ENCODE measurements at regions not wholly inside any gene's neighbourhood (a gene's known extent, or its start where the extent isn't known, plus 50 kb on each side); places are given as distances from the start of the nearest gene placed in this dataset.

DNA sequence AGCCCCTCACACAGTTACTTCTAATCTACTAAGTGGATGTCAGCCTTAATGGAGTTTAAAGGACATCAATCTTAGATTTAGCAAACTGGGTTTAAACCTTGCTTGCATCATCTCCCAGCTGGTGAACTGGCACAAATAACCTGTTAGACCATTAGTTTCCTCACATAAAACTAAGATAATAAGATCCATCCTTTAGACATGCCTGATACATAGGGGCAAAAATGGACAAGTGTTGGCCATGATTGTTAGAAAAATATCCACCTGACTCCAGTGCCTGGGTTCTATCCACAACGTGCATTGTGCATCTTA lies 439.1 kb downstream of the TNS3 start:
- TF ChIP-seq, protein P1, sequence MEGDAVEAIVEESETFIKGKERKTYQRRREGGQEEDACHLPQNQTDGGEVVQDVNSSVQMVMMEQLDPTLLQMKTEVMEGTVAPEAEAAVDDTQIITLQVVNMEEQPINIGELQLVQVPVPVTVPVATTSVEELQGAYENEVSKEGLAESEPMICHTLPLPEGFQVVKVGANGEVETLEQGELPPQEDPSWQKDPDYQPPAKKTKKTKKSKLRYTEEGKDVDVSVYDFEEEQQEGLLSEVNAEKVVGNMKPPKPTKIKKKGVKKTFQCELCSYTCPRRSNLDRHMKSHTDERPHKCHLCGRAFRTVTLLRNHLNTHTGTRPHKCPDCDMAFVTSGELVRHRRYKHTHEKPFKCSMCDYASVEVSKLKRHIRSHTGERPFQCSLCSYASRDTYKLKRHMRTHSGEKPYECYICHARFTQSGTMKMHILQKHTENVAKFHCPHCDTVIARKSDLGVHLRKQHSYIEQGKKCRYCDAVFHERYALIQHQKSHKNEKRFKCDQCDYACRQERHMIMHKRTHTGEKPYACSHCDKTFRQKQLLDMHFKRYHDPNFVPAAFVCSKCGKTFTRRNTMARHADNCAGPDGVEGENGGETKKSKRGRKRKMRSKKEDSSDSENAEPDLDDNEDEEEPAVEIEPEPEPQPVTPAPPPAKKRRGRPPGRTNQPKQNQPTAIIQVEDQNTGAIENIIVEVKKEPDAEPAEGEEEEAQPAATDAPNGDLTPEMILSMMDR (IDR thresholded peaks at IDR 0.05; ENCODE audit: insufficient read depth, low read depth, low read length): no peak
- no peak for TF ChIP-seq EZH2 (IDR thresholded peaks at IDR 0.05; ENCODE audit: insufficient read depth, low read length)
- Histone ChIP-seq H2AFZ (ENCODE audit: low read depth, low read length) (no peak overlapping the region), H3K4me3 (ENCODE audit: insufficient read depth, low read depth, low read length) (no peak overlapping the region), H3K79me2 (ENCODE audit: insufficient read depth, low read length) (no peaks in the 10 kb centered on the region), H3K36me3 (ENCODE audit: insufficient read depth, low read length) (no peaks in the 10 kb centered on the region), H3K4me2 (ENCODE audit: low read length) (no peak overlapping the region), H3K27ac (ENCODE audit: low read depth, low read length) (no peak overlapping the region), H3K9ac (ENCODE audit: low read length) (no peak overlapping the region), H4K20me1 (ENCODE audit: insufficient read depth, low read length) (no peaks in the 10 kb centered on the region), H3K4me1 (ENCODE audit: insufficient read depth, low read length) (no peaks in the 10 kb centered on the region), H3K9me3 (ENCODE audit: insufficient read depth, low read depth, low read length) (no peaks in the 10 kb centered on the region), H3K27me3 (ENCODE audit: insufficient read depth, low read length) (no peaks in the 10 kb centered on the region)
- H3K36me3 Mint-ChIP-seq (ENCODE audit: low read depth, unreplicated experiment): no peaks in the 10 kb centered on the region
- H3K4me3 Mint-ChIP-seq (ENCODE audit: unreplicated experiment): no peak overlapping the region
- no peak overlapping the region for H3K27ac Mint-ChIP-seq (ENCODE audit: unreplicated experiment)
- FAIRE-seq (peak; percentile 5), DNase-seq (ENCODE audit: low read depth) (no peak)
- H3K9me3 Mint-ChIP-seq (ENCODE audit: unreplicated experiment): peaks cover 1% of the 10 kb centered on the region
- no peaks in the 10 kb centered on the region for H3K27me3 Mint-ChIP-seq (ENCODE audit: low read depth, unreplicated experiment)
- peaks cover 9% of the 10 kb centered on the region for H3K4me1 Mint-ChIP-seq (ENCODE audit: low read depth, unreplicated experiment)

DNA sequence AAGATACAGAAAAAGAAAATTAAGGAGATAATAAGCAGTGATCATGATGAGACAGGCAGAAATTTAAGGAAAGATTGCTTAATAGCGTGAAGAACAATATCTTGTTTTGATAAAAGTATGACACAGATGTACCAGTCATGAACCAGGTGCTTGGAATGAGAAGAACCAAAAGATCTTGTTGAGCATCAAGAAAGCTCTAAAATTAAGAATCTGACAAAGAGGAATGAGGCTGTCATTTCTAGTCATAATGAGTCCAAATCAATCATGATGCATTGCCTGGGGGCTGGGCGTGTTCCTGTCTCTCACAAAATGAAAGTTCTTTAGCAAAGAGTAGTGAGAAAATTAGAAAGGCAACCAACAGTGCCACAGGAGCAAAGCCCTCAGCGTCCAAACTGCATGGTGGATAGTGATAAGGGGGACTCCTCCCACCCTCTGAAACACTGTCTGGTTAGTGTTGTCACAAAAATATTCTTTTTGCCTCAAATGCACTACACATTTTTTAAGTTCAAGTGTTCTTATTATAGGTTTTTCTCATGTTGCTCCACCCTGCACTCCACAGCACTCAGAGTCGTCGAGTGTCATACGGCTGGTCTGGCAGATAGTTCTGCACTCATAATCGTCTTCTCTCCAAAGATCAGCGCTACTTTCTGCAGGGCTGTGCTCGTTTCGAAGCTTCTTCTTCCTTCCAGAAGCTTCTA lies 439.6 kb downstream of the TNS3 start:
- no peak overlapping the region for H2AFZ ChIP-seq (ENCODE audit: low read depth, low read length)
- Mint-ChIP-seq H3K27me3 (ENCODE audit: low read depth, unreplicated experiment) (no peaks in the 10 kb centered on the region), H3K9me3 (ENCODE audit: unreplicated experiment) (peaks cover 1% of the 10 kb centered on the region), H3K4me1 (ENCODE audit: low read depth, unreplicated experiment) (peaks cover 9% of the 10 kb centered on the region), H3K27ac (ENCODE audit: unreplicated experiment) (no peak overlapping the region), H3K4me3 (ENCODE audit: unreplicated experiment) (no peak overlapping the region), H3K36me3 (ENCODE audit: low read depth, unreplicated experiment) (no peaks in the 10 kb centered on the region)
- TF ChIP-seq, protein P1 (IDR thresholded peaks at IDR 0.05; ENCODE audit: insufficient read depth, low read depth, low read length): no peak
- no peak for TF ChIP-seq EZH2 (IDR thresholded peaks at IDR 0.05; ENCODE audit: insufficient read depth, low read length)
- no peak overlapping the region for H3K4me2 ChIP-seq (ENCODE audit: low read length)
- no peak for DNase-seq (ENCODE audit: low read depth)
- H3K4me3 ChIP-seq (ENCODE audit: insufficient read depth, low read depth, low read length): no peak overlapping the region
- H3K9me3 ChIP-seq (ENCODE audit: insufficient read depth, low read depth, low read length): no peaks in the 10 kb centered on the region
- no peaks in the 10 kb centered on the region for H3K79me2 ChIP-seq (ENCODE audit: insufficient read depth, low read length)
- no peaks in the 10 kb centered on the region for H4K20me1 ChIP-seq (ENCODE audit: insufficient read depth, low read length)
- no peak for FAIRE-seq
- no peaks in the 10 kb centered on the region for H3K4me1 ChIP-seq (ENCODE audit: insufficient read depth, low read length)
- no peaks in the 10 kb centered on the region for H3K36me3 ChIP-seq (ENCODE audit: insufficient read depth, low read length)
- H3K9ac ChIP-seq (ENCODE audit: low read length): no peak overlapping the region
- no peaks in the 10 kb centered on the region for H3K27me3 ChIP-seq (ENCODE audit: insufficient read depth, low read length)
- no peak overlapping the region for H3K27ac ChIP-seq (ENCODE audit: low read depth, low read length)

DNA sequence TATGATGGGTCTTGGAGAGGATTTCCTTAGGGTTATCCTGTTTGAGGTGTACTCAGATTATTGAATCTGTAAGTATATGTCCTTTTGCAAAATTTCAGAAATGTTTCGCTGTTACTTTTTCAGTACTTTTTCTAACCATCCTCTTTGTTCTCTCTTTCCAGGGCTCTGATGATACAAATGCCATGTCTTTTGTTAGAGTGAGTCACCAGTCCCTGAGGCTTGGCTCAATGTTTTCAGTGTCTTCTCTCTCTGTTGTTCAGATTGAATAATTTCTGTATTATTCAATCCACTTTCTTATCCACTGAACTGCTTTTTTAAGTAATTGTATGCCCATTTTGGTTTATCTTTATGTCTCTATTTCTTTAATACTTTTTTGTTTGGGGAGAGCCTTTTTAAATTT lies 449.4 kb downstream of the TNS3 start:
- H3K4me3 ChIP-seq (ENCODE audit: insufficient read depth, low read depth, low read length): no peak overlapping the region
- H3K4me1 ChIP-seq (ENCODE audit: insufficient read depth, low read length): no peaks in the 10 kb centered on the region
- H2AFZ ChIP-seq (ENCODE audit: low read depth, low read length): no peak overlapping the region
- H3K36me3 Mint-ChIP-seq (ENCODE audit: low read depth, unreplicated experiment): no peaks in the 10 kb centered on the region
- DNase-seq (ENCODE audit: low read depth): peak; percentile 22
- no peaks in the 10 kb centered on the region for H3K9me3 Mint-ChIP-seq (ENCODE audit: unreplicated experiment)
- no peaks in the 10 kb centered on the region for H3K27me3 ChIP-seq (ENCODE audit: insufficient read depth, low read length)
- no peaks in the 10 kb centered on the region for H3K9me3 ChIP-seq (ENCODE audit: insufficient read depth, low read depth, low read length)
- H3K9ac ChIP-seq (ENCODE audit: low read length): no peak overlapping the region
- H3K79me2 ChIP-seq (ENCODE audit: insufficient read depth, low read length): no peaks in the 10 kb centered on the region
- H3K4me1 Mint-ChIP-seq (ENCODE audit: low read depth, unreplicated experiment): peaks cover 7% of the 10 kb centered on the region
- H3K36me3 ChIP-seq (ENCODE audit: insufficient read depth, low read length): no peaks in the 10 kb centered on the region
- TF ChIP-seq, protein P1 (IDR thresholded peaks at IDR 0.05; ENCODE audit: insufficient read depth, low read depth, low read length): no peak
- no peak for TF ChIP-seq EZH2 (IDR thresholded peaks at IDR 0.05; ENCODE audit: insufficient read depth, low read length)
- no peak overlapping the region for H3K27ac Mint-ChIP-seq (ENCODE audit: unreplicated experiment)
- H3K27ac ChIP-seq (ENCODE audit: low read depth, low read length): no peak overlapping the region
- FAIRE-seq: peak; percentile 20
- H3K4me2 ChIP-seq (ENCODE audit: low read length): no peak overlapping the region
- H4K20me1 ChIP-seq (ENCODE audit: insufficient read depth, low read length): no peaks in the 10 kb centered on the region
- H3K27me3 Mint-ChIP-seq (ENCODE audit: low read depth, unreplicated experiment): no peaks in the 10 kb centered on the region
- H3K4me3 Mint-ChIP-seq (ENCODE audit: unreplicated experiment): no peak overlapping the region
